Activated CD4-positive, alpha-beta T cell treated with anti-CD3 and anti-CD28 coated beads, Interleukin-2, amount 50 U/mL, for 48 hours (primary cell): ENCODE measurements at regions not wholly inside any gene's neighbourhood (a gene's known extent, or its start where the extent isn't known, plus 50 kb on each side); places are given as distances from the start of the nearest gene placed in this dataset.
"Not testable (repeated sequence)": the region's sequence is repeated elsewhere in the genome, so short reads cannot be mapped to it uniquely, and the experiment has no call there.

Source experiments
- DNase-seq, 2 experiments: peaks; one replicate each; pipeline ENCODE4 v3.0.0-alpha.2; 2020

DNA sequence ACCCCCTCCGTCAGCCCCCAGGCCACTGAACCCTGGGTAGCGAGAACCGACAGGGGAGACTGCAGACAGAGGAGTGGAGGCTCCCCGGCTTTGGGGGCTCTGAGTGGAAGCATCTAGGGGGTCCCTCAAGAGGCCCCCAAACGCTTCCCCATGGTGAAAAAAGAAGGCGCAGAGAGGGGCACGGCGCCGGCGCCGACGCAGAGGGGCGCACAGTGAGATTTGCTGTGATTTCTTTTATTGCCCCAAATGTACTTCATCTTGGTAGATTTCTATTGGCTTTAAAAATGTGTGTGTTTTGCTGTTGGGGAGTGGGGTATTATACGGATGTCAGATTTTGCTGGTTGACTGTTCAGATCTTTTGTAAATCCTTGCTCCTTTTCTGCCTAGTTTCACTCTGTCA, 392.9 kb downstream of the GOLGA6L6 start:
- DNase-seq, result not testable (repeated sequence)

DNA sequence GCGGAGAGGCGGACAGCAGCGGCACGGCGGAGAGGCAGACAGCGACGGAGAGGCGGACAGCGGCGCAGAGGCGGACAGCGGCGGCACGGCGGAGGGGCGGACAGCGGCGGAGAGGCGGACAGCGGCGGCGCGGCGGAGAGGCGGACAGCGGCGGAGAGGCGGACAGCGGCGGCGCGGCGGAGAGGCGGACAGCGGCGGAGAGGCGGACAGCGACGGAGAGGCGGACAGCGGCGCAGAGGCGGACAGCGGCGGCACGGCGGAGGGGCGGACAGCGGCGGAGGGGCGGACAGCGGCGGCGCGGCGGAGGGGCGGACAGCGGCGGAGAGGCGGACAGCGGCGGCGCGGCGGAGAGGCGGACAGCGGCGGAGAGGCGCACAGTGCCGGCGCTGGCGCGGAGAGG, 393.6 kb downstream of the GOLGA6L6 start:
- not testable (repeated sequence) for DNase-seq

DNA sequence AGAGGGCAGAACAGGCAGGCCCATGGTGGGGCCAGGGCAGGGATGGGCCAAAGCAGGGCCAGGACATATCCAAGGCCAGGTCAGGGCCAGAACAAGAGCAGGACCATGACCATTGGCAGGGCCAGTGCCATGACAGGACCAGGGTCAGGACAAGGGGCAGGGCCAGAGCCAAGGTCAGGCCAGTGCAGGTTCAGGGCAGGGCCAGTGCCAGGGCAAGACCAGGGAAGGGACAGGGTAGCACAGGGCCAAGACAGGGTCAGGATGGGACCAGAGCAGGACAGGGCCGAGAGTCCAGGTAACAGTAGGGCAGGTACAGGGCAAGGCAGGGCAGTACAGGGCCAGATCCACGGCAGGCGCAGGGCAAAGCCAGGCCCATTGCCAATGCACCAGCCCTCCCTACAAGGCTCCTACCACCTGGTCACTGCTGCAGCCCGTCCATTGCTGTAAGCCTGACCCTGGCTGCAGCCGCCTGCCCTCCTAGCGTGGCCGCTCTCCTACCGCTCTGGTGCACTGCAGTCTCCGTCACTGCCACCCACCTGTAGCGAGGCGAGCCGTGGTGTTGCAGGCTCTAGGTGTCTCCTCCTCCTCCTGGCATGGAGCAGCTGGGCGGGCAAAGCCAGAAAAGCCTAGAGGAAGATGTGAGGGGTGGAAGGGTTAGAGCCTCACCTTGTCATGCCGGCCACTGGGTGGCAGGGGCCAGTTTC, 397.1 kb downstream of the GOLGA6L6 start:
- not testable (repeated sequence) for DNase-seq

DNA sequence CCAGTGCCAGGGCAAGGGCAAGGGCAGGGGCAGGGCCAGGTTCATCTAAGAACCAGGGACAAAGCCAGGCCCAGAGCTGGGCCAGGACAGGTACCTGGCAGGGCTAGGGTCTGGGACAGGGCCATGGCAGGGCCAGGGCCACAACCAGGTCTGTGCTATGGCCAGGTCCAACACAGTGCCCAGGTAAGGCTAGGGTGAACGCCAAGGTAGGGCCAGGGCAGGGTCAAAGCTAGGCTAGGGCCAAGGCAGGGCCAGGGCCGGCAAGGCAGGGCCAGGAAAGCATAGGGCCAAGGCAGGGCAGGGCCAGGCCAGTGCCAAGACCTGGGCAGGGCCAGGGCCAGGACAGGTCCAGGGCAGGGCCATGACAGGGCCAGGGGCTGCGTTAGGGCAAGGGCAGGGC, 398.7 kb downstream of the GOLGA6L6 start:
- DNase-seq, result not testable (repeated sequence)

DNA sequence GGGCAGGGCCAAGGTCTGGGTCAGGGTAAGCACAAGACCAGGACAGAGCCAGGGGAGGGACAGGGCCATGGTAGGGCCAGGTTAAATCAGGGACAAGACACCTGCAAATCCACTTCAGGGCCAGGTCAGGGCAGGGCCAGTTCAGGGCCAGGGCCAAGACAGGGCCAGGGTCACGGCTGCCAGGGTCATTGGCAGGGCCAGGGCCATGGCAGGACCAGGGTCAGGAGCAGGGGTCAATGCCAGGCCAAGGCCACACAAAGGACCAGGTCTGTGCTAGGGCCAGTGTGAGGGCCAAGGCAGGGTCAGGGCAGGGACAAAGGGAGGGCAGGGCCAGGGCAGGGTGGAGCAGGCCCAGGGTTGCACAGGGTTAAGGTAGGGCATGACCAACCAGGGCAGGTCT, 399.2 kb downstream of the GOLGA6L6 start:
- DNase-seq, result not testable (repeated sequence)

DNA sequence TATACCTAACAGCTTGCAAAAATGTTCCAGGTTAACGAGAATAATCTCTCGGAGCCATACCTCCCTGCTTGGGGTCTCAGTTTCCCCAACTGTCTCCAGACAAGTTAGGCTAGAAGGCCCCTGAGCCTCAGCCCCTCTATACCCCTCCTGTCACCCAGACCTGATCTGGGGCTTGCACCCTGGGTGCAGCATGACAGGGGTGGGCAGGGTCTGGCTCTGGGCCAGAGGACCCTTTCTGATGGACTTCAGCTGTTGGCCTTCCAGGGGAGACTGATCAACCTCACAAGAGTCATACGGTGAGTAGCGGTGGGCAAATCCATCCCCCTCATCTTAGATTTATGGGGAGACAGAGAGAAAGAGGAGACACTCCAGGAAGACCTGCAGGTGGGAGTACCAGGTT, 416.9 kb downstream of the GOLGA6L6 start:
- not testable (repeated sequence) for DNase-seq

DNA sequence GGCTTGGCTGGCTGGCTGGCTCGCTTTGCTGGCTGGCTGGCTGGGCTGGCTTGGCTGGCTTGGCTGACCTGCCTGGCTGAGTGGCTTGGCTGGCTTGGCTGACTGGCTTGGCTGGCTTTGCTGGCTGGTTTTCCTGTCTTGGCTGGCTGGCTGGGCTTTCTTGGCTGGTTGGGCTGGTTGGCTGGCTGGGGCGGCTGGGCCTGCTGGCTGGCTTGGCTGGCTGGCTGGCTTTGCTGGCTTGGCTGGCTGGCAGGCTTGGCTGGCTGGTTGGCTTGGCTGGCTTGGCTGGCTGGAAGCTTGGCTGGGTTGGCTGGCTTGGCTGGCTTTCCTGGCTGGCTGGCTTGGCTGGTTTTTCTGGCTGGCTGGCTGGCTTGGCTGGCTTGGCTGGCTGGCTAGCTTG, 435.6 kb downstream of the GOLGA6L6 start:
- DNase-seq, result no peak

DNA sequence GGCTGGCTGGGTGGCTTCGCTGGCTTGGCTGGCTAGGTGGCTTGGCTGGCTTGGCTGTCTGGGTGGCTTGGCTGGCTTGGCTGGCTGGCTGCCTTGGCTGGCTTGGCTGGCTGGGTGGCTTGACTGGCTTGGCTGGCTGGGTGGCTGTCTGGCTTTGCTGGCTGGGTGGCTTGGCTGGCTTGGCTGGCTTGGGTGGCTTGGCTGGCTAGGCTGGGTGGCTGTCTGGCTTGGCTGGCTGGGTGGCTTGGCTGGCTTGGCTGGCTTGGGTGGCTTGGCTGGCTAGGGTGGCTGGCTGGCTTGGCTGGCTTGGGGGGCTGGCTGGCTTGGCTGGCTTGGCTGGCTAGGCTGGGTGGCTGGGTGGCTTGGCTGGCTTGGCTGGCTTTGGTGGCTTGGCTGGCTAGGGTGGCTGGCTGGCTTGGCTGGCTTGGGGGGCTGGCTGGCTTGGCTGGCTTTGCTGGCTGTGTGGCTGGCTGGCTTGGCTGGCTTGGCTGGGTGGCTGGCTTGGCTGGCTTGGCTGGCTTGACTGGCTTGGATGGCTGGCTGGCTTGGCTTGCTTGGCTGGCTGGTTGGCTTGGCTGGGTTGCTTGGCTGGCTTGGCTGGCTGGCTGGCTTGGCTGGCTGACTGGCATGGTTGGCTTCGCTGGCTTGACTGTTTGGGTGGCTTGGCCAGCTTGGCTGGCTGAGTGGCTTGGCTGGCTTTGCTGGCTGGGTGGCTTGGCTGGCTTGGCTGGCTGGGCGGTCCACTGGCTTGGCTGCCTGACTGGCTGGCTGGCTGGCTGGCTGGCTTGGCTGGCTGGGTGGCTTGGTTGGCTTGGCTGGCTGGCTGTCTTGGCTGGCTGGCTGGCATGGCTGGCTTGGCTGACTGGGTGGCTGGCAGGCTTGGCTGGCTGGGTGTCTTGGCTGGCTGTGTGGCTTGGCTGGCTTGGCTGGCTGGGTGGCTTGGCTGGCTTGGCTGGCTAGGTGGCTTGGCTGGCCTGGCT, 436.3 kb downstream of the GOLGA6L6 start:
- not testable (repeated sequence) for DNase-seq

DNA sequence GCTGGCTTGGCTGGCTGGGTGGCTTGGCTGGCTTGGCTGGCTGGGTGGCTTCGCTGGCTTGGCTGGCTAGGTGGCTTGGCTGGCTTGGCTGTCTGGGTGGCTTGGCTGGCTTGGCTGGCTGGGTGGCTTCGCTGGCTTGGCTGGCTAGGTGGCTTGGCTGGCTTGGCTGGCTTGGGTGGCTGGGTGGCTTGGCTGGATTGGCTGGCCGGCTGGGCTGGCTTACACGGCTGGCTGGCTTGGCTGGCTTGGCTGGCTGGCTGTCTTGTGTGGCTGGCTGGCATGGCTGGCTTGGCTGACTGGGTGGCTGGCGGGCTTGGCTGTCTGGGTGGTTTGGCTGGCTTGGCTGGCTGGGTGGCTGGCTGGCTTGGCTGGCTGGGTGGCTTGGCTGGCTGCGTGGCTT, 437.0 kb downstream of the GOLGA6L6 start:
- not testable (repeated sequence) for DNase-seq

DNA sequence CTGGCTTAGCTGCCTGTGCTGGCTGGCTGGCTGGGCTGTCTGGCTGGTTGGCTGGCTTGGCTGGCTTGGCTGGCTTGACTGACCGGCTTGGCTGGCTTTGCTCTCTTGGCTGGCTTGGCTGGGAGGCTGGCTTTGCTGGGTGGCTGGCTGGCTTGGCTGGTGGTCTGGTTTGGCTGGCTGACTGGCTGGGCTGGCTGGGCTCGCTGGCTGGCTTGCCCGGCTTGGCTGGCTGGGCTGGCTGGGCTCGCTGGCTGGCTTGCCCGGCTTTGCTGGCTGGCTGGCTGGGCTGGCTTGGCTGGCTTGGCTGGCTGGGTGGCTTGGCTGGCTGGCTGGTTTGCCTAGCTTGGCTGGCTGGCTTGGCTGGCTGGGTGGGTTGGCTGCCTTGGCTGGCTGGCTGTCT, 438.7 kb downstream of the GOLGA6L6 start:
- DNase-seq, result not testable (repeated sequence)

DNA sequence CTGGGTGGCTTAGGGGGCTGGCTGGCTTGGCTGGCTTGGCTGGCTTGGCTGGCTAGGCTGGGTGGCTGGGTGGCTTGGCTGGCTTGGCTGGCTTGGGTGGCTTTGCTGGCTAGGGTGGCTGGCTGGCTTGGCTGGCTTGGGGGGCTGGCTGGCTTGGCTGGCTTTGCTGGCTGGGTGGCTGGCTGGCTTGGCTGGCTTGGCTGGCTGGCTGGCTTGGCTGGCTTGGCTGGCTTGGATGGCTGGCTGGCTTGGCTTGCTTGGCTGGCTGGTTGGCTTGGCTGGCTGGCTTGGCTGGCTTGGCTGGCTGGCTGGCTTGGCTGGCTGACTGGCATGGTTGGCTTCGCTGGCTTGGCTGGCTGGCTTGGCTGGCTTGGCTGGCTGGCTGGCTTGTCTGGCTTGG, 439.4 kb downstream of the GOLGA6L6 start:
- not testable (repeated sequence) for DNase-seq

DNA sequence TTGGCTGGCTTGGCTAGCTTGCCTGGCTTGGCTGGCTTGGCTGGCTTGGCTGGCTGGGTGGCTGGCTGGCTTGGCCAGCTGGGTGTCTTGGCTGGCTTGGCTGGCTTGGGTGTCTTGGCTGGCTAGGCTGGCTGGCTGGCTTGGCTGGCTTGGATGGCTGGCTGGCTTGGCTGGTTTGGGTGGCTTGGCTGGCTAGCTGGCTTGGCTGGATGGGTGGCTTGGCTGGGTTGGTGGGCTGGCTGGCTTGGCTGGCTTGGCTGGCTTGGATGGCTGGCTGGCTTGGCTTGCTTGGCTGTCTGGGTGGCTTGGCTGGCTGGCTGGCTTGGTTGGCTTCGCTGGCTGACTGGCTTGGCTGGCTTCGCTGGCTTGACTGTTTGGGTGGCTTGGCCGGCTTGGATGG, 440.3 kb downstream of the GOLGA6L6 start:
- not testable (repeated sequence) for DNase-seq

DNA sequence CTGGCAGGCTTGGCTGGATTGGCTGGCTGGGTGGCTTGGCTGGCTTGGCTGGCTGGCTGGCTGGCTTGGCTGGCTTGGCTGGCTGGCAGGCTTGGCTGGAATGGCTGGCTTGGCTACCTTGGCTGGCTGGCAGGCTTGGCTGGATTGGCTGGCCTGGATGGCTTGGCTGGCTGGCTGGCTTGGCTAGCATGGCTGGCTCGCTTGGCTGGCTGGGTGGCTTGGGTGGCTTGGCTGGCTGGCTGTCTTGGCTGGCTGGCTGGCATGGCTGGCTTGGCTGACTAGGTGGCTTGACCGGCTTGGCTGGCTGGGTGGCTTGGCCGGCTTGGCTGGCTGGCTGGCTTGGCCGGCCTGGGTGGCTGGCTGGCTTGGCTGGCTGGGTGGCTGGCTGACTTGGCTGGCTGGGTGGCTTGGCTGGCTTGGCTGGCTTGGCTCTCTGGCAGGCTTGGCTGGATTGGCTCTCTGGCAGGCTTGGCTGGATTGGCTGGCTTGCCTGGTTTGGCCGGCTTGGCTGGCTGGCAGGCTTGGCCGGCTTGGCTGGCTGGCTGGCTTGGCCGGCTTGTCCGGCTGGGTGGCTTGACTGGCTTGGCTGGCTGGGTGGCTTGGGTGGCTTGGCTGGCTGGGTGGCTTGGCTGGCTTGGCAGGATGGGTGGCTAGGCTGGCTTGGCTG, 440.9 kb downstream of the GOLGA6L6 start:
- DNase-seq, result not testable (repeated sequence)

DNA sequence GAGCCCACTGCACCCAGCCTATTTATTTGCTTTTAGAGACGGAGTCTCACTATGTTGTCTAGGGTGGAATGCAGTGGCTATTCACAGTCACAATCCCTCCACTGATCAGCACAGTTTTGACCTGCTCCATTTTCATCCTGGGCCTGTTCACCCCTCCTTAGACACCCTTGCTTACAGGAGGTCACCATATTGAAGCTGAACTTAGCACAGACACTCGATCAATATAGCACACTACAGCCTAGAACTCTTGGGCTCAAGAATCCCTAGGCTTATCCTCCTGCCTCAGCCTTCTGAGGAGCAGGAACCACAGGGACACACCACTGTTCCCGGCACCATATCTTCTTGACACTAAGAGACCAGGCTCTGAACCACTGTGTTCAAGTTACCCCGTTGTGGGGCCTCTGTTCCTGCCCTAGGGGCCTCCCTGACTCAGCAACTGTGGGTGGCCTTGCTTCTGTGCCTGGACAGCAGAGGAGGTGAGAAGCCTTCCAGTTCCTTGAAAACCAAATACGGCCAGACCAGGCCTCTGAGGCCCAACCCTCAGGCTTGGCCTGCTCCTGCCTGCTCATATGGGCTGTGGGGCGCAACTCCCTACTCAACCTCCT, 445.8 kb downstream of the GOLGA6L6 start:
- not testable (repeated sequence) for DNase-seq

DNA sequence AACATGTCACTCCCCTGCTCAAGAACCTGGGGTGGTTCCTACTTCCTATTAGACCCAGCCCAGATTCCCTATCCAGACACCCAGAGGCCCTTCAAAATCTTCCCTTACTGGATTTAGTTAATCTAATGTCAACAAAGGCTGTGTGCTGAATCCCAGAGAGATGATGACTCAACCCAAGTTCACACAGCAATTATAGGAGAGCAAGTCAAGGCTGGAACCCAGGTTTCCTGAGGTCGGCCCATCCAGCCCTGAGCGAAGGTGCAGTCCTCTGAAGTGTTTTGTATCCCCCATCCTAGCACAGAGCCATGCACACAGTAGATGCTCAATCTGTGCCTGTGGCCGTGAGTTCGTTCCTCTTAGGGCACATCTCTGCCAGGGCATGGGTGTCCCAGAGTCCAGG, 452.1 kb downstream of the GOLGA6L6 start:
- DNase-seq, result not testable (repeated sequence)

DNA sequence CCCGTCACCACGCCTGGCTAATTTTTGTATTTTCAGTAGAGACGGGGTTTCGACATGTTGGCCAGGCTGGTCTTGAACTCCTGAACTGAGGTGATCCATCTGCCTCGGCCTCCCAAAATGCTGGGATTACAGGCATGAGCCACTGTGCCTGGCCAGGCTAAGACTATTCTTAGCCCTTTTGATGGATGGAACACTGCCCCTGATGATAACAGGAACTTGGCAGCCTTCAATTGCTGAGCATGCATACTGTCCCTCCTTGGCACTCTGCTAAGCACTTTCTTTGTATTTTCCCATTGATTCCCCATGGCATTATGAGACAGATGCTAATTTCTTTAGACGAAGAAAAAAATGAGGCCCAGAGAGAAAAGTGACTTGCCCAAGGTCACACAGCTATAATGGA, 457.6 kb downstream of the GOLGA6L6 start:
- not testable (repeated sequence) for DNase-seq

DNA sequence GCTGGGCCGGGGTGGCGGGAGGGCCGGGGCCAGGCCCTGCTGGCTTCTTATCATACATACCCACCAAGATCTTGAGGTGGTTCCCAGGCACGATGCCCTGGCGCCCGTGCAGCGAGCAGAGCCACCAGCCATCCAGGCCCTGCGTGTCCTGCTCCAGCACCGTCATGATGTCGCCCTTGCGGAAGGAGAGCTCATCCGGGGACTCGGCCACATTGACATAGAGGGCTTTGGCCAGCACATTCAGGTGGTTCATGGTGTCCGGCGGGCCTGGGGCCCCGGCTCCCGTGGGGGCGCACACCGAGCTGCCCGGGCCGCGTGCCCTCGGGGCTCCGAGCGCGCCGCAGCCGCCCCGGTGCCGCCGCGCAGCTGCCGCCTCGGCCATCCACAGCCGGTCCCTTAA, 467.5 kb downstream of the GOLGA6L6 start:
- not testable (repeated sequence) for DNase-seq

DNA sequence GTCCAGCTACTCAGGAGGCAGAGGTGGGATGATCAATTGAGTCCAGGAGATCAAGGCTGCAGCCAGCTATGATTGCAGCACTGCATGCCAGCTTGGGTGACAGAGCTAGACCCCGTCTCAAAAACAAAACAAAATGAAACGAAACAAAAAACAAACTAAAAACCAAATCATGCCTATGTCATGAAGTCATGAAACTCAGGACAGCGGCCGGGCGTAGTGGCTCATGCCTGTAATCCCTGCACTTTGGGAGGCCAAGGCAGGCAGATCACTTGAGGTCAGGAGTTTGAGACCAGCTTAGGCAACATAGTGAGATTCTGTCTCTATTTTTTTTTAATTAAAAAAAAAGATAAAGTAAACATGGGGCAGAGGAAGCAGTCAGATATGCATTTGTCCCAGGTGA, 472.6 kb downstream of the GOLGA6L6 start:
- not testable (repeated sequence) for DNase-seq

DNA sequence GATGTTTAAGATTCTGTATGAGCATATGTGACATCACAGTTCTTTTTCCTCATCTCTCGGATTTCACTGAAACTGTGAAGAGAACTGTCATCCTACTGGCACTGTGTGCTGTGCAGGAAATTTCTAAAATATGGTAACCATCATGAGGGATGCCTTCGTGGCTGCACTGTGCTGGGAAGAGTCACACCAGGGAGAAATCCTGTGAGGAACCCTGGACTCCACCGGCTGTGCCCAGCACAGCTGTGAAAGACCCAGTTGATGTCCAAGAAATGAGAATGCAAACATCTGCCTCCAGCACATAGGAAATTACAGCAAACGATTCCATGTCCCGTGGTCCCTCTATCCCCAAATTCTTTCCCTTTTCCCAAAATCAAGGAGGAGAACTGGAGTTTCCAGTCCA, 475.4 kb downstream of the GOLGA6L6 start:
- DNase-seq, result not testable (repeated sequence)

DNA sequence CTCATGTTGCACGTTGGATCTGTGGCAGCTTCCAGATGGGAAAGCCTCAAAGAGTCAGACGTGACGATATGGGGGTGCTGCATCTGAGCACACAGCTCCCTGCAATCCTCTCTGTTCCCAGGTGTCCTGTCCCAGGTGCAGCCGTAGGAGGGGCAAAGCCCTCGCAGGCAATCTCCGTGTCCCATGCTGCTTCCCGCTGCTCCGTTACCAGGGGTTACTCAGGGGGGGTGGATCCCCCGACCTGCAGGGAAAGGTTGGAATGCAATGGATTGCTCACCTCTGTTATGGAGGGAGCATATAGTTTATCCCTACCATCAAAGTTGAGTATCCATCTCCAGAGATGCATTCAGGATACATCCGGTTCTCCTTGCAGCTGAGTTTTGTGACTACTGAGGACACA, 476.1 kb downstream of the GOLGA6L6 start:
- DNase-seq, result not testable (repeated sequence)

DNA sequence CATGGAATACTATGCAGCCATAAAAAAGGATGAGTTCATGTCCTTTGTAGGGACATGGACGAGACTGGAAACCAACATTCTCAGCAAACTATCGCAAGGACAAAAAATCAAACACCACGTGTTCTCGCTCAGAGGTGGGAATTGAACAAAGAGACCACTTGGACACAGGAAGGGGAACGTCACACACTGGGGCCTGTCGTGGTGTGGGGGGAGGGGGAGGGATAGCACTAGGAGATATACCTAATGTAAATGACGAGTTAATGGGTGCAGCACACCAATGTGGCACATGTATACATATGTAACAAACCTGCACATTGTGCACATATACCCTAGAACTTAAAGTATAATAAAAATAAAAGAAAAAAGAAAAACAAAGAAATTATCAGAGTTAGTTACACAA, 478.4 kb downstream of the GOLGA6L6 start:
- not testable (repeated sequence) for DNase-seq

DNA sequence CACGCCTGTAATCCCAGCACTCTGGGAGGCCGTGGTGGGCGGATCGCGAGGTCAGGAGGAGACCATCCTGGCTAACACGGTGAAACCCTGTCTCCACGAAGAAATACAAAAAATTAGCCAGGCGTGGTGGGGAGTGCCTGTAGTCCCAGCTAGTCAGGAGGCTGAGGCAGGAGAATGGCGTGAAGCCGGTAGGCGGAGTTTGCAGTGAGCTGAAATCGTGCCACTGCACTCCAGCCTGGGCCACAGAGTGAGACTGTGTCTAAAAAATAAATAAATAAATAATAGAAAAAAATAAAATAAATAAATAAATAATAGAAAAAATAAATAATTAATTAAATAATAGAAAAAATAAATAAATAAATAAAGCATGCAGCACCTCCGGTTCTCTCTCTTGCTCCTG, 480.8 kb downstream of the GOLGA6L6 start:
- DNase-seq, result not testable (repeated sequence)

DNA sequence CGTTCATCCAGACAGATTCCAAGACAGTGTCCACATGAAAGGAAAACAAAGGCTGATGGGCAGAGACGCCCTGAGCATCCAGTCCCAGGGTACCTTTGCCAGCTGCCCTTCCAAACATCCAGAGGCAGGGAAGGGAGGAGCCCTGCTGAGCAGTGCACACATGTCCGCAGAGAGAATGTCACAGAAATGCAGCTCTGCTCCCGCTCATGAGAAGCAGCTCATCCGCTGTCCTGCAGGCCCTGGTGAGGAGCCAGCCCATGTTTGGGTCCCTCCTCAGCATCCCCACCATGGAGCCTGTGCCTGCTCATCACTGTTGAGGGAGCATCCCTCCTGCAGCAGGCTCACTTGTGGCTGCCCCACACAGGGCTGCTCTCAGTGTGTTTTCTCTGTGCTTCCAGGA, 484.7 kb downstream of the GOLGA6L6 start:
- DNase-seq, result not testable (repeated sequence)
